H1 (cell line): ENCODE measurements at regions not wholly inside any gene's neighbourhood (a gene's known extent, or its start where the extent isn't known, plus 50 kb on each side); places are given as distances from the start of the nearest gene placed in this dataset.

ENCODE experiments used
- CTCF ChIA-PET: fragments of 300-600 bp; sonication (Branson Sonifier 250); formaldehyde crosslinking; loops from one replicate; lab custom pipeline; 2021; ENCODE audit not compliant: partially characterized antibody; lab: Charles Lee
- POLR2A ChIA-PET: fragments of 300-600 bp; sonication (Branson Sonifier 250); formaldehyde crosslinking; loops from one replicate; lab custom pipeline; 2021; ENCODE audit warnings: inconsistent platforms; ENCODE audit not compliant: partially characterized antibody; lab: Charles Lee
- DNase-seq, 2 experiments: peaks; one replicate each; pipeline versions ENCODE4 v3.0.0 to v3.0.0-alpha.2; 2010 to 2022; ENCODE audit warnings: low spot score in 2 of 2, low read depth in 1 of 2, mixed read lengths in 1 of 2
- FAIRE-seq: peaks from 2 replicates; lab custom pipeline; 2011; peaks lifted over from hg19 to GRCh38; lab: Jason Lieb, UNC
- H2AFZ ChIP-seq: 2 replicates; pipeline ENCODE4 v1.8.1; 2012; ENCODE audit warnings: low read length, inconsistent platforms
- H2AK5ac ChIP-seq: 2 replicates; pipeline ENCODE4 v1.6.1; 2013; ENCODE audit warnings: low read depth, low read length
- H2BK120ac ChIP-seq: replicated peaks from 2 replicates; pipeline ENCODE3; 2013; ENCODE audit warnings: low read depth, low read length, inconsistent platforms
- H2BK12ac ChIP-seq: 2 replicates; pipeline ENCODE4 v1.6.1; 2013; ENCODE audit warnings: low read depth, low read length
- H2BK15ac ChIP-seq: 2 replicates; pipeline ENCODE4 v1.6.1; 2013; ENCODE audit warnings: low read length
- H2BK20ac ChIP-seq: 2 replicates; pipeline ENCODE4 v1.6.1; 2013; ENCODE audit warnings: low read length
- H2BK5ac ChIP-seq: 2 replicates; pipeline ENCODE4 v1.6.1; 2013; ENCODE audit warnings: low read depth, low read length
- H3K14ac ChIP-seq: 2 replicates; pipeline ENCODE4 v1.6.1; 2013; ENCODE audit warnings: inconsistent platforms; ENCODE audit not compliant: insufficient read length
- H3K18ac ChIP-seq: 2 replicates; pipeline ENCODE4 v1.6.1; 2013; ENCODE audit warnings: low read length; ENCODE audit errors: extremely low read depth
- H3K23ac ChIP-seq: 2 replicates; pipeline ENCODE4 v1.6.1; 2013; ENCODE audit warnings: inconsistent platforms; ENCODE audit not compliant: insufficient read length
- H3K23me2 ChIP-seq: 2 replicates; pipeline ENCODE4 v1.6.1; 2013; ENCODE audit warnings: low read depth, low read length
- H3K27ac ChIP-seq: 2 replicates; pipeline ENCODE4 v1.6.1; 2011; ENCODE audit warnings: low read depth, low read length, inconsistent platforms
- H3K27me3 ChIP-seq, 4 experiments: replicated peaks in 1 of 4; 1 replicate in 1 of 4; 2 replicates in 3 of 4; pipeline versions ENCODE4 v1.6.1 to v1.8.1; 2011 to 2013; ENCODE audit warnings: low read length in 3 of 4, mild to moderate bottlenecking in 3 of 4, inconsistent platforms in 2 of 4, mixed read lengths in 2 of 4, moderate library complexity in 1 of 4; ENCODE audit not compliant: control insufficient read depth in 3 of 4, insufficient read depth in 3 of 4; ENCODE audit errors: extremely low read depth in 1 of 4
- H3K36me3 ChIP-seq, 4 experiments: 2 replicates each; pipeline versions ENCODE4 v1.6.1 to v1.8.1; 2011 to 2013; ENCODE audit warnings: mild to moderate bottlenecking in 4 of 4, low read length in 3 of 4, moderate library complexity in 2 of 4, control low read depth in 1 of 4, inconsistent platforms in 1 of 4; ENCODE audit not compliant: insufficient read depth in 4 of 4, control insufficient read depth in 2 of 4
- H3K4ac ChIP-seq: replicated peaks from 2 replicates; pipeline ENCODE3; 2013; ENCODE audit warnings: low read length, low read depth, mixed read lengths, inconsistent platforms; ENCODE audit not compliant: insufficient read length
- H3K4me1 ChIP-seq, 4 experiments: replicated peaks in 1 of 4; 1 replicate in 1 of 4; 2 replicates in 3 of 4; pipeline versions ENCODE4 v1.6.1 to v1.8.1; 2011 to 2013; ENCODE audit warnings: low read length in 3 of 4, inconsistent platforms in 2 of 4, mixed read lengths in 1 of 4; ENCODE audit not compliant: insufficient read depth in 4 of 4, control insufficient read depth in 3 of 4
- H3K4me2 ChIP-seq, 2 experiments: 2 replicates each; pipeline versions ENCODE4 v1.6.1 to v1.8.1; 2011 to 2013; ENCODE audit warnings: low read depth in 2 of 2, low read length in 2 of 2, control low read depth in 1 of 2, inconsistent platforms in 1 of 2, mild to moderate bottlenecking in 1 of 2; ENCODE audit not compliant: insufficient read depth in 1 of 2
- H3K4me3 ChIP-seq, 4 experiments: fragments of 200-600, 300-600 bp in 1 of 4; sonication (generic), shearing (Covaris generic), sonication (Bioruptor Twin) in 1 of 4; 2 replicates each; pipeline versions ENCODE4 v1.5.1 to v1.8.1; 2011 to 2016; ENCODE audit warnings: low read length in 4 of 4, low read depth in 3 of 4, control low read depth in 2 of 4, inconsistent platforms in 2 of 4, mild to moderate bottlenecking in 2 of 4, mixed read lengths in 1 of 4, moderate library complexity in 1 of 4; ENCODE audit not compliant: insufficient read depth in 2 of 4; ENCODE audit errors: extremely low read depth in 1 of 4
- H3K56ac ChIP-seq: replicated peaks from 2 replicates; pipeline ENCODE3; 2013; ENCODE audit warnings: low read depth, mild to moderate bottlenecking, mixed read lengths, low read length, inconsistent platforms; ENCODE audit not compliant: insufficient read length
- H3K79me1 ChIP-seq: 2 replicates; pipeline ENCODE4 v1.6.1; 2013; ENCODE audit warnings: low read depth, low read length, control low read depth
- H3K79me2 ChIP-seq, 2 experiments: 2 replicates each; pipeline versions ENCODE4 v1.6.1 to v1.8.1; 2012 to 2013; ENCODE audit warnings: low read length in 2 of 2, mild to moderate bottlenecking in 2 of 2, inconsistent platforms in 1 of 2; ENCODE audit not compliant: insufficient read depth in 2 of 2, control insufficient read depth in 1 of 2
- H3K9ac ChIP-seq, 4 experiments: replicated peaks in 1 of 4; 1 replicate in 1 of 4; 2 replicates in 3 of 4; pipeline versions ENCODE4 v1.6.1 to v1.8.1; 2011 to 2013; ENCODE audit warnings: low read depth in 3 of 4, low read length in 3 of 4, control low read depth in 2 of 4, mild to moderate bottlenecking in 2 of 4, moderate library complexity in 2 of 4, inconsistent platforms in 1 of 4; ENCODE audit errors: extremely low read depth in 1 of 4
- H3K9me3 ChIP-seq, 2 experiments: 2 replicates each; pipeline versions ENCODE4 v1.6.1 to v1.8.1; 2012 to 2013; ENCODE audit warnings: mild to moderate bottlenecking in 2 of 2, moderate library complexity in 2 of 2, control low read depth in 1 of 2, inconsistent platforms in 1 of 2, low read depth in 1 of 2, low read length in 1 of 2, mixed read lengths in 1 of 2; ENCODE audit not compliant: insufficient read depth in 2 of 2
- H4K20me1 ChIP-seq, 2 experiments: replicated peaks in 1 of 2; 2 replicates each; pipeline versions ENCODE3 to v1.8.1; 2011 to 2013; ENCODE audit warnings: inconsistent platforms in 2 of 2, low read length in 2 of 2, mild to moderate bottlenecking in 1 of 2; ENCODE audit not compliant: insufficient read depth in 2 of 2, control insufficient read depth in 1 of 2
- H4K5ac ChIP-seq: 2 replicates; pipeline ENCODE4 v1.6.1; 2013; ENCODE audit warnings: low read length, low read depth, mixed read lengths, inconsistent platforms; ENCODE audit not compliant: insufficient read length
- H4K8ac ChIP-seq: 2 replicates; pipeline ENCODE4 v1.8.0; 2013; ENCODE audit warnings: mild to moderate bottlenecking, moderate library complexity, low read length, inconsistent platforms; ENCODE audit not compliant: insufficient read depth; ENCODE audit errors: extremely low read depth
- H4K91ac ChIP-seq: replicated peaks from 2 replicates; pipeline ENCODE3; 2013; ENCODE audit warnings: low read length, mixed read lengths, inconsistent platforms; ENCODE audit not compliant: insufficient read length
- ATF2 ChIP-seq: IDR thresholded peaks from 2 replicates; pipeline ENCODE4 v1.6.1; 2012; ENCODE audit warnings: low read length, inconsistent platforms
- BCL11A ChIP-seq, 2 experiments: IDR thresholded peaks; one replicate each; pipeline ENCODE4 v1.6.1; 2011; ENCODE audit warnings: low read depth in 2 of 2, low read length in 2 of 2, mild to moderate bottlenecking in 2 of 2
- BRCA1 ChIP-seq: IDR thresholded peaks from 2 replicates; pipeline ENCODE4 v1.6.1; 2012; ENCODE audit warnings: low read depth, low read length, improper control_type of control experiment
- HDAC2 ChIP-seq, 2 experiments: fragments of 300-600 bp in 1 of 2; sonication (generic) in 1 of 2; IDR thresholded peaks; 2 replicates each; pipeline ENCODE4 v1.6.1; 2011 to 2012; ENCODE audit warnings: low read depth in 2 of 2, low read length in 2 of 2, mild to moderate bottlenecking in 2 of 2, moderate library complexity in 2 of 2, borderline replicate concordance in 1 of 2, inconsistent platforms in 1 of 2
- POLR2A ChIP-seq, 2 experiments: IDR thresholded peaks; 1 replicate in 1 of 2; 2 replicates in 1 of 2; pipeline ENCODE4 v1.6.1; 2011; ENCODE audit warnings: low read depth in 2 of 2, low read length in 2 of 2, mild to moderate bottlenecking in 2 of 2; ENCODE audit errors: control extremely low read depth in 1 of 2
- RNF2 ChIP-seq: fragments of 200-900, 300-1000 bp; sonication (generic); IDR thresholded peaks from 2 replicates; pipeline ENCODE4 v1.7.1; 2016; ENCODE audit warnings: borderline replicate concordance, low read depth, mild to moderate bottlenecking, antibody characterized with exemption, low read length; ENCODE audit not compliant: poor library complexity, severe bottlenecking; ENCODE audit errors: missing control alignments
- SAP30 ChIP-seq: fragments of 300-600 bp; sonication (generic); IDR thresholded peaks from 2 replicates; pipeline ENCODE4 v1.7.1; 2012; ENCODE audit warnings: low read length, moderate library complexity, mild to moderate bottlenecking, inconsistent platforms; ENCODE audit not compliant: insufficient read depth, insufficient replicate concordance
- SIRT6 ChIP-seq: IDR thresholded peaks from one replicate; pipeline ENCODE4 v1.7.1; 2012; ENCODE audit warnings: low read length, inconsistent platforms
- SP1 ChIP-seq: IDR thresholded peaks from 2 replicates; pipeline ENCODE4 v1.6.1; 2011; ENCODE audit warnings: low read depth, low read length
- TBP ChIP-seq: IDR thresholded peaks from 2 replicates; pipeline ENCODE4 v1.6.1; 2011; ENCODE audit warnings: low read depth, low read length, improper control_type of control experiment
- ZNF274 ChIP-seq: IDR thresholded peaks from 2 replicates; pipeline ENCODE4 v1.7.0; 2012; ENCODE audit warnings: low read length, borderline replicate concordance; ENCODE audit errors: extremely low read depth
- WGBS, 2 experiments: shearing (Covaris generic) in 1 of 2; methylation state at CpG; one replicate each; pipeline versions ENCODE4 v1.1.6 to v1.1.7; 2013 to 2015; ENCODE audit warnings: low lambda C conversion rate in 2 of 2, mixed read lengths in 2 of 2, inconsistent platforms in 1 of 2, low coverage in 1 of 2, missing lambda C conversion rate in 1 of 2; ENCODE audit not compliant: insufficient replicate concordance in 2 of 2, insufficient coverage in 1 of 2, insufficient read length in 1 of 2; ENCODE audit errors: extremely low coverage in 1 of 2, missing lambda C conversion rate in 1 of 2; 5-methylcytosine and 5-hydroxymethylcytosine counted together

- Histone ChIP-seq H3K14ac (no peak overlapping the region), H3K36me3 (no peaks in the 10 kb centered on the region), H2BK12ac (no peak overlapping the region), H3K23me2 (no peaks in the 10 kb centered on the region), H4K8ac (no peak overlapping the region), H3K18ac (no peak overlapping the region), H3K4me1 (peaks cover 0 to 2% (median 0%) of the 10 kb centered on the region in 4 experiments; a peak in 1 of 7 replicates), H3K9me3 (no peaks in the 10 kb centered on the region), H3K4me3 (no peak overlapping the region), H3K23ac (no peak overlapping the region), H4K5ac (no peak overlapping the region), H2BK120ac (no peak overlapping the region), H3K4me2 (no peak overlapping the region), H3K27ac (no peak overlapping the region), H3K56ac (no peak overlapping the region), H4K91ac (peak overlapping the region; percentile 18), H3K79me2 (no peaks in the 10 kb centered on the region), H3K4ac (no peak overlapping the region), H2AK5ac (no peak overlapping the region), H2AFZ (no peak overlapping the region), H2BK15ac (peak overlapping the region; percentile 5; the same call in 1 of the 2 replicates), H3K79me1 (no peaks in the 10 kb centered on the region), H4K20me1 (no peaks in the 10 kb centered on the region), H3K9ac (no peak overlapping the region), H3K27me3 (no peaks in the 10 kb centered on the region), H2BK20ac (no peak overlapping the region), H2BK5ac (no peak overlapping the region)
- WGBS, 2 experiments: 87% methylated on average over 7 of the region's 7 CpGs; no CpG with 5 or more reads in 1 of the 2 experiments
- ChIA-PET POLR2A (no interaction called here), CTCF (no interaction called here)
- FAIRE-seq (no peak), DNase-seq (no peak)
- no peak for TF ChIP-seq HDAC2 (IDR thresholded peaks at IDR 0.05; ENCODE audit: borderline replicate concordance in 1 of 2, low read depth in 2 of 2, low read length in 2 of 2)
- no peak for TF ChIP-seq SP1
- TF ChIP-seq BCL11A (IDR thresholded peaks at IDR 0.05; ENCODE audit: low read depth in 2 of 2, low read length in 2 of 2): no peak
- no peak for TF ChIP-seq RNF2
- TF ChIP-seq BRCA1: no peak
- TF ChIP-seq TBP: no peak
- no peak for TF ChIP-seq ATF2
- TF ChIP-seq SIRT6: no peak
- no peak for TF ChIP-seq SAP30
- TF ChIP-seq POLR2A (IDR thresholded peaks at IDR 0.05; ENCODE audit: control extremely low read depth in 1 of 2, low read depth in 2 of 2, low read length in 2 of 2): no peak
- no peak for TF ChIP-seq ZNF274
Measured at GRCh38 chr15:69798481-69799250, 299.1 kb downstream of the TLE3 start.
